Adrenal gland (tissue), 9 donors: ENCODE measurements at regions not wholly inside any gene's neighbourhood (a gene's known extent, or its start where the extent isn't known, plus 50 kb on each side); places are given as distances from the start of the nearest gene placed in this dataset.

ENCODE experiments used
- DNase-seq, 7 donors: peaks; one replicate each; pipeline ENCODE4 v3.0.0-alpha.2; 2019 to 2020
- H3K27ac ChIP-seq, 5 donors: fragments of 200-600 bp; sonication (generic) in 4 of 5; 1 replicate in 3 of 5; 2 replicates in 2 of 5; pipeline versions ENCODE4 v1.5.1 to v1.8.0; 2016 to 2020; ENCODE audit warnings: mild to moderate bottlenecking in 1 of 5
- H3K27me3 ChIP-seq: fragments of 200-600 bp; 2 replicates; pipeline ENCODE4 v1.8.0; 2021
- H3K36me3 ChIP-seq, 2 donors: fragments of 200-600 bp; replicated peaks in 1 of 2; 1 replicate in 1 of 2; 2 replicates in 1 of 2; pipeline versions ENCODE4 v1.5.1 to v1.8.0; 2018 to 2022
- H3K4me1 ChIP-seq, 2 donors: fragments of 200-600 bp; replicated peaks in 1 of 2; 1 replicate in 1 of 2; 2 replicates in 1 of 2; pipeline versions ENCODE4 v1.5.1 to v1.8.0; 2018 to 2021
- H3K4me3 ChIP-seq, 4 donors: fragments of 200-600 bp; sonication (generic) in 3 of 4; one replicate each; pipeline ENCODE4 v1.5.1; 2016 to 2018
- H3K9me3 ChIP-seq, 3 donors: fragments of 200-600 bp; sonication (generic) in 1 of 3; replicated peaks in 1 of 3; 1 replicate in 2 of 3; 2 replicates in 1 of 3; pipeline versions ENCODE4 v1.5.1 to v1.8.0; 2016 to 2021
- CTCF ChIP-seq, 6 experiments: fragments of 450-650 bp in 4 of 6; fragments of 200-600 bp in 2 of 6; sonication (generic) in 1 of 6; IDR thresholded peaks; 1 replicate in 5 of 6; 2 replicates in 1 of 6; pipeline versions ENCODE4 v1.5.1 to v1.8.0; 2016 to 2021; ENCODE audit warnings: antibody characterized with exemption in 6 of 6, mild to moderate bottlenecking in 2 of 6, moderate library complexity in 1 of 6
- POLR2A ChIP-seq, 2 donors: fragments of 450-650 bp; IDR thresholded peaks; one replicate each; pipeline ENCODE4 v1.6.1; 2017; ENCODE audit warnings: antibody characterized with exemption in 2 of 2, mild to moderate bottlenecking in 2 of 2, moderate library complexity in 1 of 2
- WGBS, 4 donors: extraction: QIAGEN DNeasy Blood & Tissue Kit in 2 of 4; methylation state at CpG; one replicate each; pipeline versions ENCODE4 v1.1.5 to v1.1.7; 2013 to 2017; 5-methylcytosine and 5-hydroxymethylcytosine counted together
- intact Hi-C, 2 donors: fragments of 100-400 bp; cut with DNase I; formaldehyde crosslinking; loops; one replicate each; pipeline versions ENCODE4 v1.14.1 to v1.15.0; 2022 to 2023
- donor health status: healthy with polysubstance abuse.
- donor health status: Bipolar disorder and iron deficiency.
- donor health status: DM: yes; HTN: yes; CAD: no.
- donor health status: DM: no; HTN: no; CAD: no.
- donor health status: DM: no; HTN: no; CAD: no.

GRCh38 chr4:146998157-146998556, 52.5 kb upstream of the TTC29 start:
- H3K9me3 ChIP-seq = no peaks in the 10 kb centered on the region
- H3K4me1 ChIP-seq = no peaks in the 10 kb centered on the region
- TF ChIP-seq POLR2A (IDR thresholded peaks at IDR 0.05) (no peak), CTCF (IDR thresholded peaks at IDR 0.05) (no peak)
- DNase-seq = no peak
- no peaks in the 10 kb centered on the region for H3K27me3 ChIP-seq
- H3K4me3 ChIP-seq = no peak overlapping the region
- WGBS, 4 donors = 47 to 75% (median 62%) methylated on average over 2 of the region's 2 CpGs
- intact Hi-C loops = no loop called here
- H3K36me3 ChIP-seq = no peaks in the 10 kb centered on the region
- no peak overlapping the region for H3K27ac ChIP-seq

DNA sequence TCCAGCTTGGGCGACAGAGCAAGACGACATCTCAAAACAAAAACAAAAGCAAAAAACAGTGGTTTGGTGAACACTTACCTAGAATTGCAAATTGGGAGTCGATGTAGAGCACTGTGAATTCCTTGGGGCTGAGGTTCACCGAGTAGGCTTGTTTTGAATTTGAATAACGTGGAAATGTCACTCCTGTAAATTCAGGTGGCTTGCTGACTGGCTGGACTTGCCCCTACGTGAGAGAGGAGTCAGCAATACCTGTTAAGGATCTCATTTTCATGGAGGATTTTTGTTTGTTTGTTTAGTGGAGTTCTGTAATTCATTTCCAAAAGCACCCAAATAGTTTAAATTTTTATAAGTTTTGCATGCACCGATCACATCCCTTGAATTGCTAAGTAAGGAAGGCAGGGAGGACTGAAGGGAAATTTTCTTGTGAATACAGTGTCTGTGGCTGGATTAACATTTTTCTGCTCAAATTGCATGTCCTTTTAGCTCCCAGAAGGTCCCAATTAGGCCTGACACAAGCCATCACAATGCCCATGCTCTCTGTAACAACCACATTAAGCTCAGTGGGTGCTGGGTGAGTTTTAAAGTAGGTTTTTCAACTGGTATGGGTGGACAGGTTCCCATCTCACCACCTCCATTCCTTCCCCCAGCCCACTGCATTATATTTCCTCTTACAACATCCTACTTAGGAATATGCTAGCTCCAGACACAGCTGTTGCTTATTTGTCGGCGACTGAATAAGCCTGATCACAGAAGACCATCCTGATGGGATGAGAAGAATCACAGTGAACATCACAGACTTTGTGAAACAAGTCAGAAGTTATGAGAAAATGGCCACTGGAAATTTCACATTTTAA, 58.5 kb upstream of the TTC29 start:
- 66 to 78% (median 70%) methylated on average over 9 of the region's 9 CpGs for WGBS, 4 donors
- H3K27me3 ChIP-seq = no peaks in the 10 kb centered on the region
- H3K27ac ChIP-seq = no peak overlapping the region
- no peak for TF ChIP-seq POLR2A (IDR thresholded peaks at IDR 0.05)
- TF ChIP-seq CTCF (IDR thresholded peaks at IDR 0.05) = no peak
- intact Hi-C loops = no loop called here
- H3K9me3 ChIP-seq = no peaks in the 10 kb centered on the region
- no peaks in the 10 kb centered on the region for H3K4me1 ChIP-seq
- no peaks in the 10 kb centered on the region for H3K36me3 ChIP-seq
- no peak overlapping the region for H3K4me3 ChIP-seq
- DNase-seq = no peak

- DNase-seq = no peak
- TF ChIP-seq CTCF (IDR thresholded peaks at IDR 0.05) (no peak), POLR2A (IDR thresholded peaks at IDR 0.05) (no peak)
- 77 to 87% (median 78%) methylated on average over 2 of the region's 2 CpGs for WGBS, 4 donors
- intact Hi-C loops = no loop called here
- no peaks in the 10 kb centered on the region for H3K27me3 ChIP-seq
- no peaks in the 10 kb centered on the region for H3K9me3 ChIP-seq
- no peaks in the 10 kb centered on the region for H3K4me1 ChIP-seq
- H3K36me3 ChIP-seq = no peaks in the 10 kb centered on the region
- H3K4me3 ChIP-seq = no peak overlapping the region
- H3K27ac ChIP-seq = no peak overlapping the region
Measured at GRCh38 chr4:147006229-147006628, 60.6 kb upstream of the TTC29 start.

- no peak for DNase-seq
- H3K9me3 ChIP-seq = no peaks in the 10 kb centered on the region
- 65 to 80% (median 70%) methylated on average over 4 of the region's 4 CpGs for WGBS, 4 donors
- TF ChIP-seq POLR2A (IDR thresholded peaks at IDR 0.05) (no peak), CTCF (IDR thresholded peaks at IDR 0.05) (no peak)
- intact Hi-C loops = loop anchor here in 1 of 2 donors (10.0 kb wide), 1 partner anchor 85 kb away; no protein-coding TSS in a partner anchor
- H3K27ac ChIP-seq = no peak overlapping the region
- no peaks in the 10 kb centered on the region for H3K36me3 ChIP-seq
- H3K4me1 ChIP-seq = no peaks in the 10 kb centered on the region
- H3K27me3 ChIP-seq = no peaks in the 10 kb centered on the region
- H3K4me3 ChIP-seq = no peak overlapping the region
Measured at GRCh38 chr4:147009875-147010274, 64.2 kb upstream of the TTC29 start.
